ENCODE measurements at regions not wholly inside any gene's neighbourhood (a gene's known extent, or its start where the extent isn't known, plus 50 kb on each side); places are given as distances from the start of the nearest gene placed in this dataset.

- TF ChIP-seq, protein P1, sequence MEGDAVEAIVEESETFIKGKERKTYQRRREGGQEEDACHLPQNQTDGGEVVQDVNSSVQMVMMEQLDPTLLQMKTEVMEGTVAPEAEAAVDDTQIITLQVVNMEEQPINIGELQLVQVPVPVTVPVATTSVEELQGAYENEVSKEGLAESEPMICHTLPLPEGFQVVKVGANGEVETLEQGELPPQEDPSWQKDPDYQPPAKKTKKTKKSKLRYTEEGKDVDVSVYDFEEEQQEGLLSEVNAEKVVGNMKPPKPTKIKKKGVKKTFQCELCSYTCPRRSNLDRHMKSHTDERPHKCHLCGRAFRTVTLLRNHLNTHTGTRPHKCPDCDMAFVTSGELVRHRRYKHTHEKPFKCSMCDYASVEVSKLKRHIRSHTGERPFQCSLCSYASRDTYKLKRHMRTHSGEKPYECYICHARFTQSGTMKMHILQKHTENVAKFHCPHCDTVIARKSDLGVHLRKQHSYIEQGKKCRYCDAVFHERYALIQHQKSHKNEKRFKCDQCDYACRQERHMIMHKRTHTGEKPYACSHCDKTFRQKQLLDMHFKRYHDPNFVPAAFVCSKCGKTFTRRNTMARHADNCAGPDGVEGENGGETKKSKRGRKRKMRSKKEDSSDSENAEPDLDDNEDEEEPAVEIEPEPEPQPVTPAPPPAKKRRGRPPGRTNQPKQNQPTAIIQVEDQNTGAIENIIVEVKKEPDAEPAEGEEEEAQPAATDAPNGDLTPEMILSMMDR (IDR thresholded peaks at IDR 0.05), result no peak
- no peak for TF ChIP-seq EP300 (IDR thresholded peaks at IDR 0.05)
- no peak for TF ChIP-seq POLR2AphosphoS5 (IDR thresholded peaks at IDR 0.05)
These were observed 265.4 kb upstream of the LMCD1 start for GRCh38 chr3:8236264-8236663.

Measured in stomach (tissue), 4 donors.